OCI-LY7 (cell line): ENCODE measurements at regions not wholly inside any gene's neighbourhood (a gene's known extent, or its start where the extent isn't known, plus 50 kb on each side); places are given as distances from the start of the nearest gene placed in this dataset.

Source experiments
- EZH2phosphoT487 ChIP-seq: fragments of 200-600 bp; sonication (generic); IDR thresholded peaks from 2 replicates; pipeline ENCODE4 v1.6.1; 2018; ENCODE audit warnings: low read depth, borderline replicate concordance, mild to moderate bottlenecking, mixed run types, antibody characterized with exemption, low read length, moderate library complexity, mixed read lengths
- TF ChIP-seq, protein P1 (sequence below): fragments of 200-600 bp; sonication (generic); conservative IDR thresholded peaks from 2 replicates; pipeline ENCODE4 v1.5.1; 2014; ENCODE audit warnings: mild to moderate bottlenecking, antibody characterized with exemption, low read length, moderate library complexity, mixed read lengths

DNA sequence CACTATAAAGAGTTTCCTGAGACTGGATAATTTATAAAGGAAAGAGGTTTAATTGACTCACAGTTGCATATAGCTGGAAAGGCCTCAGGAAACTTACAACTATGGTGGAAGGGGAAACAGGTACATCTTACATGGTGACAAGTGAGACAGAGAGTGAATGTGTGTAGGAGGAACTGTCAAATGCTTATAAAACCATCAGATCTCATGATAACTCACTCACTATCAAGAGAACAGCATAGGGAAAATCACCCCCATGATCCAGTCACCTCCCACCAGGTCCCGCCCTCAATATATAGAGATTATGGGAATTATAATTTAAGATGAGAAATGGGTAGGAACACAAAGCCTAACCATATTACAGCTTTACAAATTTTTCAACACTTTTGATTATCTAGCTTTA is 266.0 kb downstream of the DTHD1 start:
- TF ChIP-seq, protein P1, sequence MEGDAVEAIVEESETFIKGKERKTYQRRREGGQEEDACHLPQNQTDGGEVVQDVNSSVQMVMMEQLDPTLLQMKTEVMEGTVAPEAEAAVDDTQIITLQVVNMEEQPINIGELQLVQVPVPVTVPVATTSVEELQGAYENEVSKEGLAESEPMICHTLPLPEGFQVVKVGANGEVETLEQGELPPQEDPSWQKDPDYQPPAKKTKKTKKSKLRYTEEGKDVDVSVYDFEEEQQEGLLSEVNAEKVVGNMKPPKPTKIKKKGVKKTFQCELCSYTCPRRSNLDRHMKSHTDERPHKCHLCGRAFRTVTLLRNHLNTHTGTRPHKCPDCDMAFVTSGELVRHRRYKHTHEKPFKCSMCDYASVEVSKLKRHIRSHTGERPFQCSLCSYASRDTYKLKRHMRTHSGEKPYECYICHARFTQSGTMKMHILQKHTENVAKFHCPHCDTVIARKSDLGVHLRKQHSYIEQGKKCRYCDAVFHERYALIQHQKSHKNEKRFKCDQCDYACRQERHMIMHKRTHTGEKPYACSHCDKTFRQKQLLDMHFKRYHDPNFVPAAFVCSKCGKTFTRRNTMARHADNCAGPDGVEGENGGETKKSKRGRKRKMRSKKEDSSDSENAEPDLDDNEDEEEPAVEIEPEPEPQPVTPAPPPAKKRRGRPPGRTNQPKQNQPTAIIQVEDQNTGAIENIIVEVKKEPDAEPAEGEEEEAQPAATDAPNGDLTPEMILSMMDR: no peak
- TF ChIP-seq EZH2phosphoT487: no peak
